Mesothelial cell of epicardium (in vitro differentiated cells): ENCODE measurements at regions not wholly inside any gene's neighbourhood (a gene's known extent, or its start where the extent isn't known, plus 50 kb on each side); places are given as distances from the start of the nearest gene placed in this dataset.

Experiments used
- DNase-seq, 2 experiments: peaks; one replicate each; pipeline ENCODE4 v3.0.0; 2021; ENCODE audit warnings: low spot score in 2 of 2; ENCODE audit not compliant: unreplicated experiment in 2 of 2
- H3K27ac Mint-ChIP-seq: 2 replicates; pipeline ENCODE4 v1.8.0; 2021; ENCODE audit warnings: mixed read lengths
- H3K27me3 Mint-ChIP-seq: 2 replicates; pipeline ENCODE4 v1.8.0; 2021; ENCODE audit warnings: low read depth, mixed read lengths
- H3K36me3 Mint-ChIP-seq: 2 replicates; pipeline ENCODE4 v1.8.0; 2021; ENCODE audit warnings: mixed read lengths
- H3K4me1 Mint-ChIP-seq: 2 replicates; pipeline ENCODE4 v1.8.0; 2021; ENCODE audit warnings: mixed read lengths
- H3K4me3 Mint-ChIP-seq: 2 replicates; pipeline ENCODE4 v1.8.0; 2021; ENCODE audit warnings: mild to moderate bottlenecking, moderate library complexity, mixed read lengths
- H3K9me3 Mint-ChIP-seq: 2 replicates; pipeline ENCODE4 v1.8.0; 2021; ENCODE audit warnings: mixed read lengths
- TF ChIP-seq, protein P1 (sequence below): fragments of 200-600 bp; sonication (generic); IDR thresholded peaks from one replicate; pipeline ENCODE4 v1.5.0; 2021; ENCODE audit warnings: antibody characterized with exemption; ENCODE audit not compliant: unreplicated experiment

DNA sequence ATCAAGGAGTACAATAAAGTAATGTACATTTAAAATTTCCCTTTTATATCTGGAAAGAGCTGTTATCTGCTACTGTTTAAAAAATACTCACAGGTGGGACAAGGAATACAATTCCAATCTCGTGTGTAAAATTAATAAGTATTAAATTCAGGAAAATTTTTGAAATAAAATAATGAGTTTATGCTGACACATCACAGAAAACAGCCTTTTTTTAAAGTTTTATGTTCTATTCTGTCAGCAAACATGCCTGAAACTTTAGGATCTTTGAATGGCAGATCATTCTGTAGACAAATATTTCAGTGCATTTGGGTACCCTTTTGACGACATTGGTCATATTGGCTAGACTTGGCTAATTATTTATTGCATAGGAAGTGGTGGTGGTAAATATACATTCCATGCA lies 254.4 kb upstream of the ETAA1 start:
- H3K4me3 Mint-ChIP-seq = no peak overlapping the region
- H3K27ac Mint-ChIP-seq = no peak overlapping the region
- DNase-seq = no peak
- TF ChIP-seq, protein P1, sequence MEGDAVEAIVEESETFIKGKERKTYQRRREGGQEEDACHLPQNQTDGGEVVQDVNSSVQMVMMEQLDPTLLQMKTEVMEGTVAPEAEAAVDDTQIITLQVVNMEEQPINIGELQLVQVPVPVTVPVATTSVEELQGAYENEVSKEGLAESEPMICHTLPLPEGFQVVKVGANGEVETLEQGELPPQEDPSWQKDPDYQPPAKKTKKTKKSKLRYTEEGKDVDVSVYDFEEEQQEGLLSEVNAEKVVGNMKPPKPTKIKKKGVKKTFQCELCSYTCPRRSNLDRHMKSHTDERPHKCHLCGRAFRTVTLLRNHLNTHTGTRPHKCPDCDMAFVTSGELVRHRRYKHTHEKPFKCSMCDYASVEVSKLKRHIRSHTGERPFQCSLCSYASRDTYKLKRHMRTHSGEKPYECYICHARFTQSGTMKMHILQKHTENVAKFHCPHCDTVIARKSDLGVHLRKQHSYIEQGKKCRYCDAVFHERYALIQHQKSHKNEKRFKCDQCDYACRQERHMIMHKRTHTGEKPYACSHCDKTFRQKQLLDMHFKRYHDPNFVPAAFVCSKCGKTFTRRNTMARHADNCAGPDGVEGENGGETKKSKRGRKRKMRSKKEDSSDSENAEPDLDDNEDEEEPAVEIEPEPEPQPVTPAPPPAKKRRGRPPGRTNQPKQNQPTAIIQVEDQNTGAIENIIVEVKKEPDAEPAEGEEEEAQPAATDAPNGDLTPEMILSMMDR = no peak
- peaks cover 3% of the 10 kb centered on the region for H3K36me3 Mint-ChIP-seq
- peaks cover 5% of the 10 kb centered on the region for H3K9me3 Mint-ChIP-seq
- peaks cover 13% of the 10 kb centered on the region for H3K4me1 Mint-ChIP-seq
- no peaks in the 10 kb centered on the region for H3K27me3 Mint-ChIP-seq

DNA sequence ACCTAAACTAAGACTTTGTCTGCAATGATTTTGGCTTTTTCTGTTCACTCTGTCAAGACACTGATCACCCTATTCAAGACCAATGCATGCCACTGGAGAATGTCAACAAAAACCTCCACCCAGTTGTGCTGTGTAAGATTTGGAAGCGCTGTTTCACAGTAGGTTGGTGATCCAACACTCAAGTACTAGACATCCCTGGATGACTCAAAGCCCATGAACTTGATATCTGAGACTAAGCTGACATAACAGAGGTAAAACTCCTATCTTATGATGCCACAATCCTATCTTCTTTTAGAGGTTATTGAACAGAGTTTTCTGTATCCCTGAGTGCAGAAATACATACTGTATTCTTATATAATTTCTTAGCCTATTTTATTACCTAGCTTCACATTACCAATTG lies 251.3 kb upstream of the ETAA1 start:
- Mint-ChIP-seq H3K36me3 (peaks cover 12% of the 10 kb centered on the region), H3K9me3 (peaks cover 25% of the 10 kb centered on the region), H3K27ac (no peak overlapping the region), H3K4me1 (peaks cover 13% of the 10 kb centered on the region), H3K4me3 (no peak overlapping the region), H3K27me3 (no peaks in the 10 kb centered on the region)
- no peak for DNase-seq
- TF ChIP-seq, protein P1 = no peak

GRCh38 chr2:67156796-67157195 lies 240.3 kb upstream of the ETAA1 start:
- Mint-ChIP-seq H3K27ac (no peak overlapping the region), H3K4me3 (no peak overlapping the region), H3K4me1 (peaks cover 3% of the 10 kb centered on the region), H3K27me3 (no peaks in the 10 kb centered on the region), H3K9me3 (peaks cover 25% of the 10 kb centered on the region), H3K36me3 (peaks cover 14% of the 10 kb centered on the region)
- no peak for DNase-seq
- TF ChIP-seq, protein P1 = no peak

- Mint-ChIP-seq H3K36me3 (no peaks in the 10 kb centered on the region), H3K9me3 (peaks cover 10% of the 10 kb centered on the region), H3K27me3 (no peaks in the 10 kb centered on the region), H3K4me3 (no peak overlapping the region), H3K27ac (no peak overlapping the region), H3K4me1 (peaks cover 3% of the 10 kb centered on the region)
- no peak for DNase-seq
- TF ChIP-seq, protein P1 = no peak
These were observed 238.4 kb upstream of the ETAA1 start for GRCh38 chr2:67158718-67159117.

GRCh38 chr2:67159929-67160328 lies 237.2 kb upstream of the ETAA1 start:
- no peak for DNase-seq
- TF ChIP-seq, protein P1 = no peak
- H3K4me1 Mint-ChIP-seq = peaks cover 11% of the 10 kb centered on the region
- H3K36me3 Mint-ChIP-seq = no peaks in the 10 kb centered on the region
- no peak overlapping the region for H3K4me3 Mint-ChIP-seq
- no peak overlapping the region for H3K27ac Mint-ChIP-seq
- H3K27me3 Mint-ChIP-seq = no peaks in the 10 kb centered on the region
- peaks cover 10% of the 10 kb centered on the region for H3K9me3 Mint-ChIP-seq
